ENCODE measurements at regions not wholly inside any gene's neighbourhood (a gene's known extent, or its start where the extent isn't known, plus 50 kb on each side); places are given as distances from the start of the nearest gene placed in this dataset.

- no peaks in the 10 kb centered on the region for H3K36me3 ChIP-seq (ENCODE audit: control insufficient read depth, insufficient read depth, low read length)
- H3K27me3 ChIP-seq (ENCODE audit: control insufficient read depth, insufficient read depth, low read length), result no peaks in the 10 kb centered on the region
- no peak for DNase-seq
- H3K27ac ChIP-seq (ENCODE audit: low read length), result no peak overlapping the region
- no peak overlapping the region for H3K4me3 ChIP-seq (ENCODE audit: low read length)
- H3K9me3 ChIP-seq (replicated peaks; ENCODE audit: control insufficient read depth, low read depth, low read length), result no peaks in the 10 kb centered on the region
- no CpG with 5 or more reads among the region's 2 CpGs for WGBS (ENCODE audit: insufficient coverage)
- H3K4me1 ChIP-seq (ENCODE audit: control insufficient read depth, insufficient read depth, low read length), result no peaks in the 10 kb centered on the region
These were observed 260.6 kb upstream of the MAGI2 start for GRCh38 chr7:79714081-79714480.

GRCh38 chr7:79713276-79713675 is 259.8 kb upstream of the MAGI2 start:
- Histone ChIP-seq H3K36me3 (ENCODE audit: control insufficient read depth, insufficient read depth, low read length) (no peaks in the 10 kb centered on the region), H3K27ac (ENCODE audit: low read length) (no peak overlapping the region), H3K27me3 (ENCODE audit: control insufficient read depth, insufficient read depth, low read length) (no peaks in the 10 kb centered on the region), H3K9me3 (replicated peaks; ENCODE audit: control insufficient read depth, low read depth, low read length) (no peaks in the 10 kb centered on the region), H3K4me3 (ENCODE audit: low read length) (no peak overlapping the region), H3K4me1 (ENCODE audit: control insufficient read depth, insufficient read depth, low read length) (no peaks in the 10 kb centered on the region)
- no CpG with 5 or more reads among the region's 1 CpG for WGBS (ENCODE audit: insufficient coverage)
- peak; percentile 13 for DNase-seq

- no peak for DNase-seq
- no peaks in the 10 kb centered on the region for H3K36me3 ChIP-seq (ENCODE audit: control insufficient read depth, insufficient read depth, low read length)
- no peaks in the 10 kb centered on the region for H3K4me1 ChIP-seq (ENCODE audit: control insufficient read depth, insufficient read depth, low read length)
- H3K27me3 ChIP-seq (ENCODE audit: control insufficient read depth, insufficient read depth, low read length), result no peaks in the 10 kb centered on the region
- no peak overlapping the region for H3K27ac ChIP-seq (ENCODE audit: low read length)
- no peak overlapping the region for H3K4me3 ChIP-seq (ENCODE audit: low read length)
- H3K9me3 ChIP-seq (replicated peaks; ENCODE audit: control insufficient read depth, low read depth, low read length), result no peaks in the 10 kb centered on the region
- no CpG with 5 or more reads among the region's 4 CpGs for WGBS (ENCODE audit: insufficient coverage)
These were observed 258.2 kb upstream of the MAGI2 start for GRCh38 chr7:79711660-79712059.

GRCh38 chr7:79709574-79710409 is 256.3 kb upstream of the MAGI2 start:
- WGBS (ENCODE audit: insufficient coverage), result no CpG with 5 or more reads among the region's 5 CpGs
- no peak for DNase-seq
- H3K36me3 ChIP-seq (ENCODE audit: control insufficient read depth, insufficient read depth, low read length), result no peaks in the 10 kb centered on the region

GRCh38 chr7:79702116-79702515 is 248.6 kb upstream of the MAGI2 start:
- H3K4me1 ChIP-seq (ENCODE audit: control insufficient read depth, insufficient read depth, low read length), result no peaks in the 10 kb centered on the region
- H3K36me3 ChIP-seq (ENCODE audit: control insufficient read depth, insufficient read depth, low read length), result no peaks in the 10 kb centered on the region
- H3K9me3 ChIP-seq (replicated peaks; ENCODE audit: control insufficient read depth, low read depth, low read length), result no peaks in the 10 kb centered on the region
- DNase-seq, result no peak
- H3K4me3 ChIP-seq (ENCODE audit: low read length), result no peak overlapping the region
- no peaks in the 10 kb centered on the region for H3K27me3 ChIP-seq (ENCODE audit: control insufficient read depth, insufficient read depth, low read length)
- no peak overlapping the region for H3K27ac ChIP-seq (ENCODE audit: low read length)
- no CpG with 5 or more reads among the region's 1 CpG for WGBS (ENCODE audit: insufficient coverage)

More at GRCh38 chr7:79709574-79710409, 256.3 kb upstream of the MAGI2 start:
- H3K4me3 ChIP-seq (ENCODE audit: low read length), result no peak overlapping the region
- no peaks in the 10 kb centered on the region for H3K27me3 ChIP-seq (ENCODE audit: control insufficient read depth, insufficient read depth, low read length)
- no peak overlapping the region for H3K27ac ChIP-seq (ENCODE audit: low read length)
- H3K4me1 ChIP-seq (ENCODE audit: control insufficient read depth, insufficient read depth, low read length), result no peaks in the 10 kb centered on the region
- no peaks in the 10 kb centered on the region for H3K9me3 ChIP-seq (replicated peaks; ENCODE audit: control insufficient read depth, low read depth, low read length)

GRCh38 chr7:79692015-79692414 is 238.5 kb upstream of the MAGI2 start:
- no peaks in the 10 kb centered on the region for H3K27me3 ChIP-seq (ENCODE audit: control insufficient read depth, insufficient read depth, low read length)
- H3K4me1 ChIP-seq (ENCODE audit: control insufficient read depth, insufficient read depth, low read length), result no peaks in the 10 kb centered on the region
- WGBS (ENCODE audit: insufficient coverage), result 86% methylated on average over 3 of the region's 3 CpGs
- no peaks in the 10 kb centered on the region for H3K9me3 ChIP-seq (replicated peaks; ENCODE audit: control insufficient read depth, low read depth, low read length)
- DNase-seq, result no peak
- no peaks in the 10 kb centered on the region for H3K36me3 ChIP-seq (ENCODE audit: control insufficient read depth, insufficient read depth, low read length)
- H3K4me3 ChIP-seq (ENCODE audit: low read length), result no peak overlapping the region
- H3K27ac ChIP-seq (ENCODE audit: low read length), result no peak overlapping the region

- DNase-seq, result no peak
- H3K27ac ChIP-seq (ENCODE audit: low read length), result no peak overlapping the region
- no peaks in the 10 kb centered on the region for H3K4me1 ChIP-seq (ENCODE audit: control insufficient read depth, insufficient read depth, low read length)
- H3K4me3 ChIP-seq (ENCODE audit: low read length), result no peak overlapping the region
- H3K9me3 ChIP-seq (replicated peaks; ENCODE audit: control insufficient read depth, low read depth, low read length), result no peaks in the 10 kb centered on the region
- WGBS (ENCODE audit: insufficient coverage), result no CpG with 5 or more reads among the region's 2 CpGs
- no peaks in the 10 kb centered on the region for H3K27me3 ChIP-seq (ENCODE audit: control insufficient read depth, insufficient read depth, low read length)
- H3K36me3 ChIP-seq (ENCODE audit: control insufficient read depth, insufficient read depth, low read length), result no peaks in the 10 kb centered on the region
These were observed 237.6 kb upstream of the MAGI2 start for GRCh38 chr7:79691074-79691473.

- Histone ChIP-seq H3K27ac (ENCODE audit: low read length) (no peak overlapping the region), H3K4me3 (ENCODE audit: low read length) (no peak overlapping the region)
- no CpG with 5 or more reads among the region's 2 CpGs for WGBS (ENCODE audit: insufficient coverage)
These were observed 230.9 kb upstream of the MAGI2 start for GRCh38 chr7:79684384-79684783.

GRCh38 chr7:79683916-79684315 is 230.4 kb upstream of the MAGI2 start:
- Histone ChIP-seq H3K4me3 (ENCODE audit: low read length) (no peak overlapping the region), H3K27ac (ENCODE audit: low read length) (no peak overlapping the region)

More at GRCh38 chr7:79684384-79684783, 230.9 kb upstream of the MAGI2 start:
- DNase-seq, result no peak
- Histone ChIP-seq H3K27me3 (ENCODE audit: control insufficient read depth, insufficient read depth, low read length) (no peaks in the 10 kb centered on the region), H3K9me3 (replicated peaks; ENCODE audit: control insufficient read depth, low read depth, low read length) (no peaks in the 10 kb centered on the region), H3K36me3 (ENCODE audit: control insufficient read depth, insufficient read depth, low read length) (no peaks in the 10 kb centered on the region), H3K4me1 (ENCODE audit: control insufficient read depth, insufficient read depth, low read length) (no peaks in the 10 kb centered on the region)

GRCh38 chr7:79683185-79683890 is 229.9 kb upstream of the MAGI2 start:
- no CpG with 5 or more reads among the region's 3 CpGs for WGBS (ENCODE audit: insufficient coverage)
- Histone ChIP-seq H3K4me3 (ENCODE audit: low read length) (no peak overlapping the region), H3K27ac (ENCODE audit: low read length) (no peak overlapping the region), H3K9me3 (replicated peaks; ENCODE audit: control insufficient read depth, low read depth, low read length) (no peaks in the 10 kb centered on the region), H3K4me1 (ENCODE audit: control insufficient read depth, insufficient read depth, low read length) (no peaks in the 10 kb centered on the region), H3K36me3 (ENCODE audit: control insufficient read depth, insufficient read depth, low read length) (no peaks in the 10 kb centered on the region), H3K27me3 (ENCODE audit: control insufficient read depth, insufficient read depth, low read length) (no peaks in the 10 kb centered on the region)
- DNase-seq, result no peak

More at GRCh38 chr7:79683916-79684315, 230.4 kb upstream of the MAGI2 start:
- Histone ChIP-seq H3K36me3 (ENCODE audit: control insufficient read depth, insufficient read depth, low read length) (no peaks in the 10 kb centered on the region), H3K27me3 (ENCODE audit: control insufficient read depth, insufficient read depth, low read length) (no peaks in the 10 kb centered on the region), H3K4me1 (ENCODE audit: control insufficient read depth, insufficient read depth, low read length) (no peaks in the 10 kb centered on the region), H3K9me3 (replicated peaks; ENCODE audit: control insufficient read depth, low read depth, low read length) (no peaks in the 10 kb centered on the region)
- no CpG with 5 or more reads among the region's 1 CpG for WGBS (ENCODE audit: insufficient coverage)
- DNase-seq, result no peak

All from muscle of leg (tissue), 3 donors.